ENCODE measurements at regions not wholly inside any gene's neighbourhood (a gene's known extent, or its start where the extent isn't known, plus 50 kb on each side); places are given as distances from the start of the nearest gene placed in this dataset.

DNA sequence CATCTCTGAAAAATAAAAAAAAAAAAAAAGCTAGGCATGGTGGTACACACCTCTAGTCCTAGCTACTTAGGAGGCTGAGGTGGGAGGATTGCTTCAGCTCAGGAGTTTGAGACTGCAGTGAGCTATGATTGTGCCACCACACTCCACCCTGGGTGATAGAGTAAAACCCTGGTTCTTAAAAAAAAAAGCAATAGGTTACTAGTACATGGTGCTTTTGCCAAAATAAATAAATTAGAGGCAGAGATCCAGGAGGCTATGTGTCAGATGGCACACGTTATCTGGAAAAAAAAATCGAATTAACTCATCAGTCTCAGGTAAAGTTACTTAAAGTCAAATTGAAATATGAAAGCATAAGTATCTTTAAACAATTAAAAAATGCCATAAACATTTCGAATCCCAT, 94.3 kb downstream of the VCX3A start:
- CTCF ChIA-PET: no interaction called here
- no TSS peak for BruUV-seq (replicated peaks)

DNA sequence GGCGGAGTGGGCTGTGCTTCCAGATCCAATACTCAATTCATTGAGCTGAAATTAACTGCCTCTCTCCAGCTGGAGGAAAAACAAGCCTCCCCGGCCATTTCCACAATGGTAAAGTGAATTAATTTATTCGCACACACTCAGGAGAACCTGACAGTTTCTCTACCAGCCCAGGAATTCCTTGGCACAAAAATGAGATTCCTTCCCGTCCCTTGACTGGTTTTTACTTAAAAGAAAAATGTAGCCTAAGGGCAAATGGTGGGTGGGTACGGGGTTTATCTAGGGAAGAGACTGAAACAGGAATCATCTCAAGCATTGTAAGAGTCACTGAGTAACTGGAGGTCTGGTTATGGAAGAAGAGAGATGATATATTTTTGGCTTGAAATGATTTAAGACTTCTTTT, 102.7 kb downstream of the VCX3A start:
- no peaks in the 10 kb centered on the region for H3K9me3 ChIP-seq (ENCODE audit: low read length)
- no TSS peak for BruUV-seq (replicated peaks)
- ChIA-PET POLR2A (ENCODE audit: unreplicated experiment) (no interaction called here), CTCF (no interaction called here)
- no peak for ATAC-seq
- H4K20me1 ChIP-seq (ENCODE audit: low read length): no peaks in the 10 kb centered on the region
- H3K4me3 ChIP-seq (ENCODE audit: low read length): no peak overlapping the region
- H3K27me3 ChIP-seq (ENCODE audit: low read length): no peaks in the 10 kb centered on the region
- no peak for DNase-seq
- no peak overlapping the region for H2AFZ ChIP-seq (ENCODE audit: low read length)
- intact Hi-C loops (cut with micrococcal nuclease): no loop called here
- no peaks in the 10 kb centered on the region for H3K4me1 ChIP-seq (ENCODE audit: insufficient read depth, low read length)
- no peaks in the 10 kb centered on the region for H3K9me2 ChIP-seq (replicated peaks; ENCODE audit: low read length)
- no peak overlapping the region for H3K9ac ChIP-seq (ENCODE audit: low read length)
- no peak overlapping the region for H3K4me2 ChIP-seq (ENCODE audit: low read length)
- TF ChIP-seq EZH2 (IDR thresholded peaks at IDR 0.05; ENCODE audit: low read length, unreplicated experiment): no peak
- TF ChIP-seq EZH2phosphoT487 (IDR thresholded peaks at IDR 0.05; ENCODE audit: borderline replicate concordance, low read length): no peak
- TF ChIP-seq, protein P1, sequence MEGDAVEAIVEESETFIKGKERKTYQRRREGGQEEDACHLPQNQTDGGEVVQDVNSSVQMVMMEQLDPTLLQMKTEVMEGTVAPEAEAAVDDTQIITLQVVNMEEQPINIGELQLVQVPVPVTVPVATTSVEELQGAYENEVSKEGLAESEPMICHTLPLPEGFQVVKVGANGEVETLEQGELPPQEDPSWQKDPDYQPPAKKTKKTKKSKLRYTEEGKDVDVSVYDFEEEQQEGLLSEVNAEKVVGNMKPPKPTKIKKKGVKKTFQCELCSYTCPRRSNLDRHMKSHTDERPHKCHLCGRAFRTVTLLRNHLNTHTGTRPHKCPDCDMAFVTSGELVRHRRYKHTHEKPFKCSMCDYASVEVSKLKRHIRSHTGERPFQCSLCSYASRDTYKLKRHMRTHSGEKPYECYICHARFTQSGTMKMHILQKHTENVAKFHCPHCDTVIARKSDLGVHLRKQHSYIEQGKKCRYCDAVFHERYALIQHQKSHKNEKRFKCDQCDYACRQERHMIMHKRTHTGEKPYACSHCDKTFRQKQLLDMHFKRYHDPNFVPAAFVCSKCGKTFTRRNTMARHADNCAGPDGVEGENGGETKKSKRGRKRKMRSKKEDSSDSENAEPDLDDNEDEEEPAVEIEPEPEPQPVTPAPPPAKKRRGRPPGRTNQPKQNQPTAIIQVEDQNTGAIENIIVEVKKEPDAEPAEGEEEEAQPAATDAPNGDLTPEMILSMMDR (conservative IDR thresholded peaks at IDR 0.05; ENCODE audit: low read depth, low read length): no peak
- H3F3A ChIP-seq (ENCODE audit: low read length, unreplicated experiment): no peaks in the 10 kb centered on the region
- H3K36me3 ChIP-seq (ENCODE audit: low read depth, low read length): no peaks in the 10 kb centered on the region
- H3K27ac ChIP-seq (ENCODE audit: low read length): no peak overlapping the region
- H3K79me2 ChIP-seq (ENCODE audit: low read length): no peaks in the 10 kb centered on the region

More for the DNA sequence above, 94.3 kb downstream of the VCX3A start:
- Histone ChIP-seq H3K36me3 (ENCODE audit: low read depth, low read length) (no peaks in the 10 kb centered on the region), H3K79me2 (ENCODE audit: low read length) (no peaks in the 10 kb centered on the region), H2AFZ (ENCODE audit: low read length) (no peak overlapping the region), H3K9me3 (ENCODE audit: low read length) (no peaks in the 10 kb centered on the region), H4K20me1 (ENCODE audit: low read length) (no peaks in the 10 kb centered on the region), H3K4me2 (ENCODE audit: low read length) (no peak overlapping the region), H3K4me3 (ENCODE audit: low read length) (no peak overlapping the region), H3K9ac (ENCODE audit: low read length) (no peak overlapping the region), H3K9me2 (replicated peaks; ENCODE audit: low read length) (no peaks in the 10 kb centered on the region), H3K27ac (ENCODE audit: low read length) (no peak overlapping the region), H3K4me1 (ENCODE audit: insufficient read depth, low read length) (no peaks in the 10 kb centered on the region), H3F3A (ENCODE audit: low read length, unreplicated experiment) (no peaks in the 10 kb centered on the region), H3K27me3 (ENCODE audit: low read length) (no peaks in the 10 kb centered on the region)
- POLR2A ChIA-PET (ENCODE audit: unreplicated experiment): no interaction called here
- intact Hi-C loops (cut with micrococcal nuclease): no loop called here
- DNase-seq (no peak), ATAC-seq (no peak)
- TF ChIP-seq EZH2 (IDR thresholded peaks at IDR 0.05; ENCODE audit: low read length, unreplicated experiment): no peak
- no peak for TF ChIP-seq EZH2phosphoT487 (IDR thresholded peaks at IDR 0.05; ENCODE audit: borderline replicate concordance, low read length)
- TF ChIP-seq, protein P1 (conservative IDR thresholded peaks at IDR 0.05; ENCODE audit: low read depth, low read length): no peak

GRCh38 chrX:6407542-6407941, 127.4 kb downstream of the VCX3A start:
- no peaks in the 10 kb centered on the region for H3K79me2 ChIP-seq (ENCODE audit: low read length)
- no peaks in the 10 kb centered on the region for H3K36me3 ChIP-seq (ENCODE audit: low read depth, low read length)
- H3K4me1 ChIP-seq (ENCODE audit: insufficient read depth, low read length): no peaks in the 10 kb centered on the region
- no peak overlapping the region for H3K4me2 ChIP-seq (ENCODE audit: low read length)
- H3K9me2 ChIP-seq (replicated peaks; ENCODE audit: low read length): no peaks in the 10 kb centered on the region
- H3K4me3 ChIP-seq (ENCODE audit: low read length): no peak overlapping the region
- H3F3A ChIP-seq (ENCODE audit: low read length, unreplicated experiment): no peaks in the 10 kb centered on the region
- H3K27ac ChIP-seq (ENCODE audit: low read length): no peak overlapping the region
- H2AFZ ChIP-seq (ENCODE audit: low read length): no peak overlapping the region
- no peaks in the 10 kb centered on the region for H3K9me3 ChIP-seq (ENCODE audit: low read length)
- TF ChIP-seq EZH2 (IDR thresholded peaks at IDR 0.05; ENCODE audit: low read length, unreplicated experiment): no peak
- no peak for TF ChIP-seq EZH2phosphoT487 (IDR thresholded peaks at IDR 0.05; ENCODE audit: borderline replicate concordance, low read length)
- ChIA-PET CTCF (no interaction called here), POLR2A (ENCODE audit: unreplicated experiment) (no interaction called here)
- ATAC-seq: no peak
- DNase-seq: no peak
- no peaks in the 10 kb centered on the region for H4K20me1 ChIP-seq (ENCODE audit: low read length)
- no TSS peak for BruUV-seq (replicated peaks)
- H3K27me3 ChIP-seq (ENCODE audit: low read length): no peaks in the 10 kb centered on the region
- no peak overlapping the region for H3K9ac ChIP-seq (ENCODE audit: low read length)
- intact Hi-C loops (cut with micrococcal nuclease): no loop called here
